NT2/D1 (cell line): ENCODE measurements at regions not wholly inside any gene's neighbourhood (a gene's known extent, or its start where the extent isn't known, plus 50 kb on each side); places are given as distances from the start of the nearest gene placed in this dataset.

Experiments used
- SUZ12 ChIP-seq: IDR thresholded peaks from 2 replicates; pipeline ENCODE4 v1.6.1; 2011; ENCODE audit not compliant: insufficient read length, insufficient read depth; ENCODE audit errors: extremely low read depth
- ZNF274 ChIP-seq: IDR thresholded peaks from 2 replicates; pipeline ENCODE4 v1.6.1; 2011; ENCODE audit warnings: mild to moderate bottlenecking, low read depth, low read length

GRCh38 chr5:135158314-135158697 lies 124.3 kb upstream of the PITX1 start:
- TF ChIP-seq ZNF274: no peak
- TF ChIP-seq SUZ12: no peak
